Endothelial cell of umbilical vein (primary cell): ENCODE measurements at regions not wholly inside any gene's neighbourhood (a gene's known extent, or its start where the extent isn't known, plus 50 kb on each side); places are given as distances from the start of the nearest gene placed in this dataset.

Experiments used
- BruUV-seq: library from RNA; stranded (reverse); fragments of 400-500 nt; replicated peaks from 2 replicates; lab custom pipeline; 2021; lab: Mats Ljungman, UMichigan
- CTCF ChIA-PET: fragments of 300-600, 350-600 bp; sonication (Branson Sonifier 250); formaldehyde crosslinking; loops from one replicate; lab custom pipeline; 2021; ENCODE audit warnings: antibody characterized with exemption, inconsistent platforms; lab: Charles Lee
- POLR2A ChIA-PET: fragments of 300-600, 350-600 bp; sonication (Branson Sonifier 250); formaldehyde crosslinking; loops from one replicate; lab custom pipeline; 2021; ENCODE audit warnings: antibody characterized with exemption, inconsistent platforms; lab: Charles Lee
- DNase-seq: peaks from one replicate; pipeline ENCODE4 v3.0.0-alpha.2; 2011; ENCODE audit warnings: low read depth, low spot score
- FAIRE-seq: peaks from 2 replicates; lab custom pipeline; 2011; peaks lifted over from hg19 to GRCh38; lab: Jason Lieb, UNC
- H2AFZ ChIP-seq: 2 replicates; pipeline ENCODE4 v1.6.0; 2012; ENCODE audit warnings: low read depth, low read length, control low read depth, inconsistent platforms
- H3K27ac ChIP-seq: 2 replicates; pipeline ENCODE4 v1.5.1; 2011; ENCODE audit warnings: low read depth, mild to moderate bottlenecking, control low read depth, low read length, moderate library complexity; ENCODE audit not compliant: insufficient read depth
- H3K27me3 ChIP-seq, 2 experiments: 2 replicates each; pipeline versions ENCODE4 v1.6.0 to v1.6.1; 2011; ENCODE audit warnings: low read length in 2 of 2, mixed read lengths in 1 of 2; ENCODE audit not compliant: control insufficient read depth in 2 of 2, insufficient read depth in 2 of 2
- H3K36me3 ChIP-seq, 2 experiments: 2 replicates in 1 of 2; 3 replicates in 1 of 2; pipeline ENCODE4 v1.5.1; 2011; ENCODE audit warnings: low read length in 2 of 2, mild to moderate bottlenecking in 1 of 2, moderate library complexity in 1 of 2; ENCODE audit not compliant: control insufficient read depth in 2 of 2, insufficient read depth in 2 of 2; ENCODE audit errors: extremely low read depth in 1 of 2
- H3K4me1 ChIP-seq: 3 replicates; pipeline ENCODE4 v1.5.1; 2011; ENCODE audit warnings: mild to moderate bottlenecking, low read length; ENCODE audit not compliant: control insufficient read depth, insufficient read depth; ENCODE audit errors: extremely low read depth
- H3K4me2 ChIP-seq: 2 replicates; pipeline ENCODE4 v1.6.1; 2011; ENCODE audit warnings: low read length, control low read depth, mixed read lengths; ENCODE audit not compliant: insufficient read depth
- H3K4me3 ChIP-seq, 3 experiments: fragments of 200-600 bp in 1 of 3; sonication (generic), shearing (Covaris generic) in 1 of 3; replicated peaks in 1 of 3; 2 replicates each; pipeline ENCODE4 v1.5.1; 2011 to 2016; ENCODE audit warnings: control low read depth in 3 of 3, low read length in 3 of 3, mild to moderate bottlenecking in 2 of 3, inconsistent platforms in 1 of 3, low read depth in 1 of 3, moderate library complexity in 1 of 3; ENCODE audit not compliant: insufficient read depth in 1 of 3
- H3K79me2 ChIP-seq: 2 replicates; pipeline ENCODE4 v1.6.0; 2012; ENCODE audit warnings: low read length, inconsistent platforms; ENCODE audit not compliant: control insufficient read depth, insufficient read depth
- H3K9ac ChIP-seq: replicated peaks from 2 replicates; pipeline ENCODE3; 2011; ENCODE audit warnings: low read length, control low read depth; ENCODE audit not compliant: insufficient read depth; ENCODE audit errors: extremely low read depth
- H3K9me1 ChIP-seq: replicated peaks from 3 replicates; pipeline ENCODE4 v1.6.0; 2011; ENCODE audit warnings: mild to moderate bottlenecking, low read length; ENCODE audit not compliant: control insufficient read depth, insufficient read depth; ENCODE audit errors: extremely low read depth
- H3K9me3 ChIP-seq: replicated peaks from 2 replicates; pipeline ENCODE4 v1.5.1; 2012; ENCODE audit warnings: low read length, inconsistent platforms; ENCODE audit not compliant: control insufficient read depth, insufficient read depth
- H4K20me1 ChIP-seq: replicated peaks from 2 replicates; pipeline ENCODE3; 2011; ENCODE audit warnings: mild to moderate bottlenecking, low read length; ENCODE audit not compliant: control insufficient read depth, insufficient read depth; ENCODE audit errors: extremely low read depth
- CTCF ChIP-seq, 2 donors: IDR thresholded peaks; 1 replicate in 1 of 2; 2 replicates in 1 of 2; pipeline ENCODE4 v1.5.1; 2011; ENCODE audit warnings: low read length in 2 of 2, mild to moderate bottlenecking in 2 of 2, moderate library complexity in 2 of 2, control low read depth in 1 of 2, inconsistent platforms in 1 of 2, low read depth in 1 of 2; ENCODE audit not compliant: insufficient read depth in 1 of 2; ENCODE audit errors: extremely low read depth in 1 of 2
- EZH2 ChIP-seq: IDR thresholded peaks from 2 replicates; pipeline ENCODE4 v1.6.1; 2012; ENCODE audit warnings: borderline replicate concordance, low read depth, mild to moderate bottlenecking, moderate library complexity, low read length, inconsistent platforms; ENCODE audit not compliant: severe bottlenecking
- FOS ChIP-seq: IDR thresholded peaks from 2 replicates; pipeline ENCODE4 v1.6.1; 2011; ENCODE audit warnings: mild to moderate bottlenecking, low read length, moderate library complexity, borderline replicate concordance; ENCODE audit not compliant: insufficient read depth
- GATA2 ChIP-seq: IDR thresholded peaks from 2 replicates; pipeline ENCODE4 v1.7.0; 2011; ENCODE audit warnings: low read depth, mild to moderate bottlenecking, moderate library complexity, mixed read lengths, low read length; ENCODE audit not compliant: insufficient read length, insufficient read depth
- JUN ChIP-seq: IDR thresholded peaks from 2 replicates; pipeline ENCODE4 v1.6.1; 2011; ENCODE audit warnings: borderline replicate concordance, low read depth; ENCODE audit not compliant: insufficient read length, insufficient read depth
- MYC ChIP-seq: IDR thresholded peaks from one replicate; pipeline ENCODE4 v1.6.1; 2011; ENCODE audit warnings: mild to moderate bottlenecking, low read depth, low read length
- POLR2A ChIP-seq: IDR thresholded peaks from 2 replicates; pipeline ENCODE4 v1.6.1; 2012; ENCODE audit warnings: low read depth, mild to moderate bottlenecking, control low read depth, low read length
- POLR2AphosphoS5 ChIP-seq: IDR thresholded peaks from 2 replicates; pipeline ENCODE4 v1.6.1; 2012; ENCODE audit warnings: low read depth, mild to moderate bottlenecking, control low read depth, low read length, moderate library complexity; ENCODE audit not compliant: insufficient read depth
- dilution Hi-C: fragments of 300-500 bp; cut with MboI; formaldehyde crosslinking; loops from one replicate; pipeline ENCODE4 v1.15.0; 2019; ENCODE audit warnings: low sequenced_read_pairs; ENCODE audit not compliant: extremely low pct_ligation_motif_present
- intact Hi-C: fragments of 100-400 bp; cut with micrococcal nuclease; formaldehyde crosslinking; loops from one replicate; pipeline ENCODE4 v1.10.0; 2022
- TF ChIP-seq, protein P1 (sequence below): IDR thresholded peaks from 2 replicates; pipeline ENCODE4 v1.6.1; 2011; ENCODE audit not compliant: insufficient read depth, insufficient read length

- H3K4me1 ChIP-seq: no peaks in the 10 kb centered on the region
- H3K36me3 ChIP-seq: no peaks in the 10 kb centered on the region
- H4K20me1 ChIP-seq: no peaks in the 10 kb centered on the region
- dilution Hi-C loops (no loop called here), intact Hi-C loops (no loop called here)
- H3K4me2 ChIP-seq: no peak overlapping the region
- H3K4me3 ChIP-seq: no peak overlapping the region
- TF ChIP-seq POLR2AphosphoS5 (no peak), EZH2 (no peak), POLR2A (no peak), GATA2 (no peak), CTCF (IDR thresholded peaks at IDR 0.05; ENCODE audit: extremely low read depth in 1 of 2, insufficient read depth in 1 of 2, low read depth in 1 of 2, low read length in 2 of 2) (no peak), JUN (no peak), MYC (no peak), FOS (no peak)
- TF ChIP-seq, protein P1, sequence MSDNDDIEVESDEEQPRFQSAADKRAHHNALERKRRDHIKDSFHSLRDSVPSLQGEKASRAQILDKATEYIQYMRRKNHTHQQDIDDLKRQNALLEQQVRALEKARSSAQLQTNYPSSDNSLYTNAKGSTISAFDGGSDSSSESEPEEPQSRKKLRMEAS: no peak
- no TSS peak for BruUV-seq
- no peak for DNase-seq
- H3K79me2 ChIP-seq: no peaks in the 10 kb centered on the region
- CTCF ChIA-PET: no interaction called here
- no peak overlapping the region for H3K27ac ChIP-seq
- no peak for FAIRE-seq
- H3K27me3 ChIP-seq: peaks cover 0 to 2% of the 10 kb centered on the region in 2 experiments
- H2AFZ ChIP-seq: no peak overlapping the region
- no peaks in the 10 kb centered on the region for H3K9me1 ChIP-seq
- H3K9ac ChIP-seq: no peak overlapping the region
- POLR2A ChIA-PET: no interaction called here
- no peaks in the 10 kb centered on the region for H3K9me3 ChIP-seq
These were observed 74.3 kb downstream of the MAP1LC3B2 start for GRCh38 chr12:116633476-116633875.
